CD4-positive, alpha-beta memory T cell (primary cell): ENCODE measurements at regions not wholly inside any gene's neighbourhood (a gene's known extent, or its start where the extent isn't known, plus 50 kb on each side); places are given as distances from the start of the nearest gene placed in this dataset.

Experiments
- CTCF ChIA-PET: fragments of 350-600 bp; sonication (Branson Sonifier 250); formaldehyde crosslinking; loops from one replicate; lab custom pipeline; 2021; ENCODE audit warnings: inconsistent platforms; ENCODE audit not compliant: partially characterized antibody; lab: Charles Lee
- POLR2A ChIA-PET: fragments of 350-600 bp; sonication (Branson Sonifier 250); formaldehyde crosslinking; loops from one replicate; lab custom pipeline; 2021; ENCODE audit not compliant: partially characterized antibody; lab: Charles Lee
- DNase-seq, 5 donors: peaks; one replicate each; pipeline versions ENCODE4 v3.0.0 to v3.0.0-alpha.2; 2020 to 2022; ENCODE audit warnings: mixed read lengths in 1 of 5
- H3K27ac ChIP-seq: one replicate; pipeline ENCODE4 v1.7.0; 2013; ENCODE audit warnings: low read depth, low read length
- H3K27me3 ChIP-seq: 2 replicates; pipeline ENCODE4 v1.7.0; 2013; ENCODE audit warnings: mild to moderate bottlenecking, low read length, moderate library complexity; ENCODE audit not compliant: insufficient read depth
- H3K36me3 ChIP-seq: 2 replicates; pipeline ENCODE4 v1.7.0; 2013; ENCODE audit warnings: mild to moderate bottlenecking, low read length, moderate library complexity; ENCODE audit not compliant: insufficient read depth
- H3K4me1 ChIP-seq: 2 replicates; pipeline ENCODE4 v1.7.0; 2013; ENCODE audit warnings: mild to moderate bottlenecking, low read length, moderate library complexity; ENCODE audit not compliant: insufficient read depth
- H3K4me3 ChIP-seq, 2 donors: one replicate each; pipeline ENCODE4 v1.7.0; 2013; ENCODE audit warnings: low read length in 2 of 2, mild to moderate bottlenecking in 1 of 2
- H3K9me3 ChIP-seq, 2 donors: one replicate each; pipeline ENCODE4 v1.7.0; 2013; ENCODE audit warnings: low read length in 2 of 2, control low read depth in 1 of 2; ENCODE audit not compliant: control insufficient read depth in 1 of 2
- H3K27ac Mint-ChIP-seq, 7 donors: one replicate each; pipeline ENCODE4 v1.8.0; 2020 to 2021; ENCODE audit warnings: mixed read lengths in 7 of 7, mild to moderate bottlenecking in 6 of 7, inconsistent platforms in 3 of 7, moderate library complexity in 3 of 7
- H3K27me3 Mint-ChIP-seq, 2 donors: one replicate each; pipeline ENCODE4 v1.8.0; 2020 to 2021; ENCODE audit warnings: mixed read lengths in 2 of 2
- H3K36me3 Mint-ChIP-seq, 2 donors: one replicate each; pipeline ENCODE4 v1.8.0; 2020 to 2021; ENCODE audit warnings: mixed read lengths in 2 of 2, inconsistent platforms in 1 of 2, mild to moderate bottlenecking in 1 of 2
- H3K4me1 Mint-ChIP-seq, 4 donors: one replicate each; pipeline ENCODE4 v1.8.0; 2020 to 2021; ENCODE audit warnings: mixed read lengths in 4 of 4, mild to moderate bottlenecking in 1 of 4
- H3K4me3 Mint-ChIP-seq, 8 donors: one replicate each; pipeline ENCODE4 v1.8.0; 2020 to 2021; ENCODE audit warnings: mixed read lengths in 8 of 8, mild to moderate bottlenecking in 7 of 8, moderate library complexity in 6 of 8, inconsistent platforms in 3 of 8
- H3K9me3 Mint-ChIP-seq, 8 donors: one replicate each; pipeline ENCODE4 v1.8.0; 2020 to 2021; ENCODE audit warnings: mixed read lengths in 8 of 8, mild to moderate bottlenecking in 5 of 8, inconsistent platforms in 3 of 8, moderate library complexity in 1 of 8
- intact Hi-C: fragments of 100-400 bp; cut with micrococcal nuclease; formaldehyde crosslinking; loops from one replicate; pipeline ENCODE4 v1.15.1; 2023

- no peaks in the 10 kb centered on the region for H3K4me1 ChIP-seq
- no peaks in the 10 kb centered on the region for H3K36me3 ChIP-seq
- intact Hi-C loops = no loop called here
- no peak overlapping the region for H3K4me3 Mint-ChIP-seq
- no peaks in the 10 kb centered on the region for H3K36me3 Mint-ChIP-seq
- no peak for DNase-seq
- no peak overlapping the region for H3K4me3 ChIP-seq
- POLR2A ChIA-PET = no interaction called here
- CTCF ChIA-PET = no interaction called here
- H3K9me3 ChIP-seq = no peaks in the 10 kb centered on the region
- no peaks in the 10 kb centered on the region for H3K4me1 Mint-ChIP-seq
- peaks cover 0 to 4% (median 3%) of the 10 kb centered on the region in 8 donors for H3K9me3 Mint-ChIP-seq
- no peaks in the 10 kb centered on the region for H3K27me3 Mint-ChIP-seq
- no peaks in the 10 kb centered on the region for H3K27me3 ChIP-seq
- no peak overlapping the region for H3K27ac Mint-ChIP-seq
- no peak overlapping the region for H3K27ac ChIP-seq
Observed at GRCh38 chr5:18968966-18969365, 1019.0 kb downstream of the CDH18 start.

- Mint-ChIP-seq H3K9me3 (peaks cover 0 to 4% (median 3%) of the 10 kb centered on the region in 8 donors), H3K36me3 (no peaks in the 10 kb centered on the region), H3K4me1 (no peaks in the 10 kb centered on the region), H3K27me3 (no peaks in the 10 kb centered on the region), H3K27ac (no peak overlapping the region), H3K4me3 (no peak overlapping the region)
- ChIA-PET POLR2A (no interaction called here), CTCF (no interaction called here)
- no peak for DNase-seq
- Histone ChIP-seq H3K36me3 (no peaks in the 10 kb centered on the region), H3K27me3 (no peaks in the 10 kb centered on the region), H3K4me3 (no peak overlapping the region), H3K27ac (no peak overlapping the region), H3K9me3 (no peaks in the 10 kb centered on the region), H3K4me1 (no peaks in the 10 kb centered on the region)
- intact Hi-C loops = no loop called here
Observed at GRCh38 chr5:18970000-18970399, 1018.0 kb downstream of the CDH18 start.

GRCh38 chr5:18972177-18972576 lies 1015.8 kb downstream of the CDH18 start:
- Histone ChIP-seq H3K27me3 (no peaks in the 10 kb centered on the region), H3K4me1 (no peaks in the 10 kb centered on the region), H3K36me3 (no peaks in the 10 kb centered on the region), H3K4me3 (no peak overlapping the region), H3K27ac (no peak overlapping the region), H3K9me3 (no peaks in the 10 kb centered on the region)
- intact Hi-C loops = no loop called here
- Mint-ChIP-seq H3K4me1 (no peaks in the 10 kb centered on the region), H3K27ac (no peak overlapping the region), H3K27me3 (no peaks in the 10 kb centered on the region), H3K9me3 (peaks cover 0 to 4% (median under 1%) of the 10 kb centered on the region in 8 donors), H3K36me3 (no peaks in the 10 kb centered on the region), H3K4me3 (no peak overlapping the region)
- ChIA-PET POLR2A (no interaction called here), CTCF (no interaction called here)
- no peak for DNase-seq

GRCh38 chr5:18975624-18976023 lies 1012.4 kb downstream of the CDH18 start:
- no peak overlapping the region for H3K4me3 Mint-ChIP-seq
- peaks cover 0 to 2% (median 0%) of the 10 kb centered on the region in 8 donors for H3K9me3 Mint-ChIP-seq
- H3K27me3 Mint-ChIP-seq = no peaks in the 10 kb centered on the region
- H3K27ac Mint-ChIP-seq = no peak overlapping the region
- H3K9me3 ChIP-seq = no peaks in the 10 kb centered on the region
- CTCF ChIA-PET = no interaction called here
- no peaks in the 10 kb centered on the region for H3K36me3 Mint-ChIP-seq
- H3K4me1 Mint-ChIP-seq = no peaks in the 10 kb centered on the region
- POLR2A ChIA-PET = no interaction called here
- H3K27me3 ChIP-seq = no peaks in the 10 kb centered on the region
- H3K4me3 ChIP-seq = no peak overlapping the region
- H3K36me3 ChIP-seq = no peaks in the 10 kb centered on the region
- H3K4me1 ChIP-seq = no peaks in the 10 kb centered on the region
- no peak overlapping the region for H3K27ac ChIP-seq
- intact Hi-C loops = no loop called here
- DNase-seq = no peak

- DNase-seq = no peak
- POLR2A ChIA-PET = no interaction called here
- H3K27ac Mint-ChIP-seq = no peak overlapping the region
- Histone ChIP-seq H3K9me3 (no peaks in the 10 kb centered on the region), H3K4me3 (no peak overlapping the region), H3K27me3 (no peaks in the 10 kb centered on the region), H3K27ac (no peak overlapping the region), H3K36me3 (no peaks in the 10 kb centered on the region), H3K4me1 (no peaks in the 10 kb centered on the region)
- no peaks in the 10 kb centered on the region for H3K4me1 Mint-ChIP-seq
- no peaks in the 10 kb centered on the region for H3K36me3 Mint-ChIP-seq
- intact Hi-C loops = no loop called here
- H3K27me3 Mint-ChIP-seq = no peaks in the 10 kb centered on the region
- peaks cover 0 to 3% (median 0%) of the 10 kb centered on the region in 8 donors for H3K9me3 Mint-ChIP-seq
- CTCF ChIA-PET = no interaction called here
- H3K4me3 Mint-ChIP-seq = no peak overlapping the region
Observed at GRCh38 chr5:18977880-18978279, 1010.1 kb downstream of the CDH18 start.

GRCh38 chr5:18984559-18985080 lies 1003.4 kb downstream of the CDH18 start:
- POLR2A ChIA-PET = no interaction called here
- intact Hi-C loops = no loop called here
- DNase-seq = no peak

GRCh38 chr5:18985171-18985758 lies 1002.7 kb downstream of the CDH18 start:
- H3K4me3 ChIP-seq = no peak overlapping the region
- peaks cover 0 to 5% (median 2%) of the 10 kb centered on the region in 8 donors for H3K9me3 Mint-ChIP-seq
- H3K36me3 ChIP-seq = no peaks in the 10 kb centered on the region
- no peak overlapping the region for H3K27ac ChIP-seq
- POLR2A ChIA-PET = no interaction called here
- H3K27me3 ChIP-seq = no peaks in the 10 kb centered on the region
- intact Hi-C loops = no loop called here
- CTCF ChIA-PET = no interaction called here
- no peak overlapping the region for H3K4me3 Mint-ChIP-seq
- H3K4me1 ChIP-seq = no peaks in the 10 kb centered on the region
- H3K36me3 Mint-ChIP-seq = no peaks in the 10 kb centered on the region
- no peaks in the 10 kb centered on the region for H3K4me1 Mint-ChIP-seq
- no peaks in the 10 kb centered on the region for H3K27me3 Mint-ChIP-seq
- H3K27ac Mint-ChIP-seq = no peak overlapping the region
- DNase-seq = no peak
- H3K9me3 ChIP-seq = no peaks in the 10 kb centered on the region

More at GRCh38 chr5:18984559-18985080, 1003.4 kb downstream of the CDH18 start:
- H3K4me1 ChIP-seq = no peaks in the 10 kb centered on the region
- H3K4me1 Mint-ChIP-seq = no peaks in the 10 kb centered on the region
- H3K36me3 ChIP-seq = no peaks in the 10 kb centered on the region
- H3K27ac Mint-ChIP-seq = no peak overlapping the region
- H3K27ac ChIP-seq = no peak overlapping the region
- no peak overlapping the region for H3K4me3 ChIP-seq
- H3K9me3 ChIP-seq = no peaks in the 10 kb centered on the region
- no peak overlapping the region for H3K4me3 Mint-ChIP-seq
- peaks cover 0 to 5% (median 2%) of the 10 kb centered on the region in 8 donors for H3K9me3 Mint-ChIP-seq
- H3K27me3 Mint-ChIP-seq = no peaks in the 10 kb centered on the region
- no peaks in the 10 kb centered on the region for H3K36me3 Mint-ChIP-seq
- H3K27me3 ChIP-seq = no peaks in the 10 kb centered on the region
- CTCF ChIA-PET = no interaction called here
